HG03571 (cell line): ENCODE measurements at regions not wholly inside any gene's neighbourhood (a gene's known extent, or its start where the extent isn't known, plus 50 kb on each side); places are given as distances from the start of the nearest gene placed in this dataset.
"Not testable (repeated sequence)": the region's sequence is repeated elsewhere in the genome, so short reads cannot be mapped to it uniquely, and the experiment has no call there.

ENCODE experiments used
- ATAC-seq: cut with Tn5 transposase; IDR thresholded peaks from one replicate; pipeline ENCODE4 v1.9.1; 2021; ENCODE audit not compliant: unreplicated experiment

DNA sequence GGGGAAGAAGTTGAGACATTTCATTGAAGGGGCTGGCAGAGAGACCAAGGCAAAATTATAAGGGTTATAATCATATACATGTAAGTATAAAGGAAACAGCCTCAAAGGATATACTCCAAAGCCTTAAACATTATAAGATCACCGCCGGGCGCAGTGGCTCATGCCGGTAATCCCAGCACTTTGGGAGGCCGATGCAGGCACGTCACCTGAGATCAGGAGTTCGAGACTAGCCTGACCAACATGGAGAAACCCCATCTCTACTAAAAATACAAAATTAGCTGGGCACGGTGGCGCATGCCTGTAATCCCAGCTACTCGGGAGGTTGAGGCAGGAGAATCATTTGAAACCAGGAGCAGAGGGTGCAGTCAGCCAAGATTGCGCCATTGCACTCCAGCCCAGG, 1227.0 kb upstream of the NRXN1 start:
- not testable (repeated sequence) for ATAC-seq

DNA sequence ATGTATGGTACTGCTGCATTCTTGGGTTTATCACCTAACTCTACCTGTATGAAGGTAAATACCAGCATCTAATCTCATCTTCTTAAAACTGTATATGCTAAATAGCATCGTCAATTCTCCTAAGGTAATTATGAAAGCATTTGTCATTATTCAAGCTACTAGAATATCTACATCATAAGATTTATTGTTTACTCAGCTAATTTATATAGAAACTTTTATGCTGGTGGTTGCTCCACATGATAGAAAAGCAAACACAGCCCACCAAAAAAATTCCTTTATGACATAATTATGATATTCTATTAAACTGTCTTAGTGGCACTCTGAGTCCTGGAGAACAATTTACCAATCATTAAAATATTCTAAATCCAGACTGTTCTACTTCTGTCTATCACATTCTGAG, 1226.1 kb upstream of the NRXN1 start:
- no peak for ATAC-seq

DNA sequence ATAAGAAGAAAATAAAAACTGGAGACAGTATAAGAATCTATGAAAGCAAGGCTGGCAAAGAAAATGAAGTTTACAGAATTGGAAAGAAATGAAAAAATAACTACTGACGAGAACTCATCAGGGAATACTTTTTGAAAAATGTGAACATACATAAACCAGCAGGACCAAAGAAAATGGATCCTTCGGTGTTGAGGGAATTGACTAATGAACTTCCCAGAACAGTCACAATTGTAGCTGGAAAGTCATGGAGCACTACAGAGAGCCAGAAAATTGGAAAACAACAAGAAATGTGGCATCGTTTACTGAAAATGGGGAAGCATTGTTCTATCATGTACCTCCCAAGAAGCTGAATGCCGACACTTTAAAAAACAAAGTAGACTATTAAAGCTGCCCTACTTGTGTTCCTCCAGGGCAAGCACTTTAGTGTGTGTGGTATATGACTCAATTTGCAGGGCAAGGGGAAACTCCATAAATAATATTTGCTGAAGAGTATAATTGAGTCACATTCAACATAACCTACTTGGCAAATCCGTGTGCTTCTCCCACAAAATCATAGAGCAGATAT, 1221.6 kb upstream of the NRXN1 start:
- no peak for ATAC-seq

DNA sequence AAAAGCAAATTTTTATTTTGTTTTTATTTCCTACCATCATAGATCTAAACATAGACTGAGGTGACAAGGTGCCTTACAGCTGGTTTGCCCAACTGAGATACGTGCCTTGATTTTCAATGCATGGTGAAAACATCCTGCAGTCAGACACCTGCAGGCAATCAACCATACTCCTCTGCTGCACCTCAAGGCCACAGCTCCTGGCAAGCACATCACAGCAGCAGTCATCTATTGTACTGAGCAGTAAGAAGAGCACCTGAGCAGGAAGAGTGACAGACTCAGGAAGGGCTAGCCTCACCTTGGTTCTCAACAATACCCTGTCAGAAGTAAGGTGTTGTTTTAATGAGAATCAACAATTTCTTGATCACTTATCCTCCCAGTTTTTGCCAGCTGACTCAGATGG, 1206.8 kb upstream of the NRXN1 start:
- no peak for ATAC-seq

DNA sequence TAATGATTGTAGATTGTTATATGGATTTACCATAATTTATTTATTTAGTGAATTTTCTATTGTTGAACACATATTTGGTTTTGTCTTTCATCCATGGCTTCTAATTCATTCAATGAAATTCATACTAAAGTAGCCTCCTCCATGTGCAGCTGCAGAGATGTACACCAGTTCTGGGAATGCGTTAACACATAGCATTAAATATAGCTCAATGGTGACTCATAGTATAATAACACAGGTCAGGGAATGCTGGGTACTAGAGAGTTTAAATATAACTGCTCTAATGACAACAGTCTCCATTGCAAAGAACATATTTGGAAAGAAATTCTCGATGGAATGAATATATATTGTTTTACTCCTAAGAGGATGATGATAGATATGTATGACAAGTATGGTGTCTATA, 1190.2 kb upstream of the NRXN1 start:
- ATAC-seq, result no peak

DNA sequence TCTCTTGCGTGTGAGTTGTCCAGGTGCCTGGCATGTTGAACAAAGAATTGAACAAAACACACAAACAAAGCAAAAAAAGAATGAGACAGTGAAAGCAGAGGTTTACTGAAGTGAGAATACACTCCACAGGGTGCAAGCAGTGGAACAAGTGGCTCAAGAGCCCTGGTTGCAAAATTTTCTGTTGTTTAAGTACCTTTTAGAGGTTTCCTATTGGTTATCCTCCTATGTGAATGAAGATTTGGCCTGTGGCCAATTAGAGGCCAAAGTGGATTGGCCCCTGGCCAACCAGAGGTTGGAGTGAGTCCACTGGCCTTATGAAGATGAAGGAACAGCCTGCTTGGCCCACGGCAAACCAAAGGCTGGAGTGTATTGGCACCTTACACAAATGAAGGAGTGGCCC, 1188.5 kb upstream of the NRXN1 start:
- ATAC-seq, result no peak

DNA sequence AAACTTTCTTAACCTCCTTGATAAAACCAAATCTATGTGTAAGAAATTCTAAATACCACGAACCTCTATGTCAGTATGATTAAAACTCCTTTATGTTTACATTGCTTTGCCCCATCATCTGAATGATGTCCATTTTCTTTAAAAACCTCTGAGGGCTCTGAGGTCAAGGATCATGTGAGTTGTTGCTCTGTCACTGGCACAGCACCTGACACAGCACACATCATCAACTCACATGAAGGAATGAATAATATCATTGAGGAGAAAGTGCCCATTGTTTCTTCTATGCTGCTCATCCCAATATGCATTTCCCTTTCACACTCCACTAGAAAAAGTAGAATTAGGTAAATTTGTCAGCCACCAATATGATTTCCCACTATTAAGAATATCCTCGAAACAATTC, 1178.7 kb upstream of the NRXN1 start:
- ATAC-seq, result no peak

DNA sequence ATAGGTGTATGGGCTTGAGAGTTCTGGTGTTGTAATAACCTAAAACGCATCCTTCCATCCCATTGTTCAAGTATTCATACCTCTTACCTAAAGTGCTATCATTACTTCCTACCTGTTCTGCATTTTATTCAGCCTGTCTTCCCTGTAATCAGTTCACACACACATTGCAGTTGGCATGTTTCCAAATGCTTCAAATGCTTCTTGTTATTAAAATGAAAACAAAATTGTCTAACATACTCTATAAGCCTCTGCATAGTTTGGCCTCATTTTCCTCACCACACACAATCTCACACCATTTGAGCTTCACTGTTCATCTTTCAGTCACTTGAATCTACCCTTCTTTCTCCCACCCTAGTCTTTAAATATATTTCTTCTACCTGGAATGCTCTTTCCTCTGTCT, 1178.2 kb upstream of the NRXN1 start:
- ATAC-seq, result no peak

DNA sequence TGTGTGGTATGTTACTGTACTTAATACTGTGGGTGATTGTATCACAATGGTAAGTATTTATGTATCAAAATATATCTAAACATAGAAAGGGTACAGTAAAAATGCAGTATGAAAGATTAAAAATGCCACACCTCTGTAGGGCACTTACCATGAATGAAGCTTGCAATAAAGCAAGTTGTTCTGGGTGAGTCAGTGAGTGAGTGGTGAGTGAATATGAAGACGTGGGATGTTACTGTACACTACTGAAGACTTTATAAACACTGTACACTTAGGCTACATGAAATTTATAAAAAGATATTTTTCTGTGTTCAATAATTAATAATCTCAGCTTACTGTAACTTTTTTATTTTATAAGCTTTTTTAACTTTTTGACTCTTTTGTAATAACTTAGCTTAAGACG, 1162.4 kb upstream of the NRXN1 start:
- ATAC-seq, result no peak

DNA sequence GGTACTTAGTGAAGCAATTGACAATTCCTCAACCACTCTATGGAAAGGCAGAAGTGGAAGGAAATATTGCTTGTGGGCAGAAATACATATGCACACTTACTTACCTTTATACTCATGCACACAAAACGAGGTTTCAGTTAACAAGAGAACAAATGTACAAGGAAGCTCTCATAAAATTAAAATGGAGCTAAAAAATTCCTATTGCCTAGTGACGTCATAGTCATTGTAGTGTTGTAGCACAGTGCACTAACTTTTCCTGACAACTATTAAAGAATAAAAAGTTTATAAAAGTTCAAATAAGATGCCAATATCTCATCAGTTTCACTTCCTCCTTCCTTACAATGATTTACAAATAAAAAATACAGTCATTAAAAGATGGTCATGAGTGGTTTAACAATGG, 1161.9 kb upstream of the NRXN1 start:
- no peak for ATAC-seq

DNA sequence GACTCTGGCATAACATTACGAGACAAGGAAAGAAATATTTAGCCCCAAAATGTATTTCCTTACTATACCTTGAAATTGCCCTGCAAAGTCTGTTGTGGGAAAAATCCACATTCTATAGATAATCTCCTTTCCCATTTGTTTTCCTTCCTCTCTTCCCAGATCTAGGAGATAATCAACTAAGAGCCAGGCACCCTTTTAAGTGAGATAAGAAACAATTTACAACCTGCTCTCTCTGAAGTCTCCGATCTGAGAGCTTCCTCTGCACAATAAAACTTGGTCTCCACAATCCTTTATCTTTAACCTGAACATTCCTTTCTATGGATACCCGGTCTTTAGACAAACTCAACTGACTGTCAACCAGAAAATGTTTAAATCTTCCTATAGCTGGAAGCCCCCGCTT, 1160.7 kb upstream of the NRXN1 start:
- ATAC-seq, result no peak

DNA sequence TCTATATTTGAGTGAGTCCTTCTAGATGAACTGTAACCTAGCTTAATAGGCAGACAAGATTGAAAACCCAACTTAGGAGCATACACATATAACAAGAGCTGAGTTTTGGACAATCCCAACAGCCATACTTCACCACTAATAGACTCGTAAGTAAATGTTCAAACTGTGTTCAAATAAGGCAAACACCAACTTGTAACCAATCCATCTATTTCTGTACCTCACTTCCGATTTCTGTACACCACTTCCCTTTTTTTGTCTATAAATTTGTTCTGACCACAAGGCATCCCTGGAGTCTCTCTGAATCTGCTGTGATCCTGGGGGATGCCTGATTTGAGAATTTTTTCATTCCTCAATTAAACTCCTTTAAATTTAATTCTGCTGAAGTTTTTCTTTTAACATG, 1149.1 kb upstream of the NRXN1 start:
- ATAC-seq, result no peak

DNA sequence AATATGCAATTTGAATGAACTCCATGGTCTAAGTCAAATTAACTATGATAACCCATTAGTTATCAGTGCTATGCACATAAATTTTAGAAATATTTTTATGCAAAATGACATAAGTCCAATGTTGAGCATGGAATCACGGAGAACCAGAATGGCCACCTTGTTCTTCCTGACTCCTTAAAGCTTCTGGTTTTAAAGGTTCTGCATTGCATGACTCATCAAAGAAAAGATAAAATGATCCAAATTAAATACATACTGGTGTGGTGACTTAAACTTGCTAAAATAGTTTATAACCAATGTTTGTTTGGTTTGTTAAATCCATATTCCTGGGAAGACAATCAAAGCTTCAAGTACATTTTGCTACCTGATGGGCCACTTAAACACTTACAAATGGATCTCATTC, 1146.9 kb upstream of the NRXN1 start:
- no peak for ATAC-seq

DNA sequence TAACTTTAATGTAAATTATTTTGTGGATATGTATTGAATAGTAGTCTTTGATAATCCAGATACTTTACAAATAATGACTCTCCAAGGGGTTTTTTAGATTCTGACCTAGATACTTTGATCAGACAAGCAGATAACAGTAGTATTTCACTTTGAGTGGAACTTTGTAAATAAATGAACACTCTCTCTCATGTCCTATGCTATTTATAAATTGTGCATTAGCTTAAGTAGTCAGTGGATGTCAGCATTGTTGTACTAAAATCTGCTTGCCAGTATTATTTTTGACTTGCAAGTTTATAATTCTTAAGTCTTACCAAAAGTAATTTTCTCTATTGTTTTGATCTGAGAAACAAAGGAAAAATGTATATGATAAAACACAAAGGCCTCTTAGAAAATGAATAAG, 1113.1 kb upstream of the NRXN1 start:
- ATAC-seq, result no peak

DNA sequence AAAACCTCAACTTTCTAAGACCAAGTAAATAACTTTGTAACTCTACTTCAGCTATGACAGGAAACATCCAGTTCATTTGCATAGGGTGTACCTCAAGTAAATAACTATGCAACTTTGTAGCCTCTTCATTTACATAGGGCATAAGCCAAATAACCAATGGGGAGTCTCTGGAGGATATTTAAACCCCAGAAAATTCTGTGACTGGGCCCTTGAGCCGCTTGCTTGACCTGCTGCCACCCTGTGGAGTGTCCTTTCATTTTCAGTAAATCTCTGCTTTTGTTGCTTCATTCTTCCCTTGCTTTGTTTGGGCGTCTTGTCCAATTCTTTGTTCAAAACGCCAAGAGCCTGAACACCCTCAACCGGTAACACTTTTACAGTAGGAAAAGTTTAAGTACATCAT, 1112.7 kb upstream of the NRXN1 start:
- ATAC-seq, result no peak

DNA sequence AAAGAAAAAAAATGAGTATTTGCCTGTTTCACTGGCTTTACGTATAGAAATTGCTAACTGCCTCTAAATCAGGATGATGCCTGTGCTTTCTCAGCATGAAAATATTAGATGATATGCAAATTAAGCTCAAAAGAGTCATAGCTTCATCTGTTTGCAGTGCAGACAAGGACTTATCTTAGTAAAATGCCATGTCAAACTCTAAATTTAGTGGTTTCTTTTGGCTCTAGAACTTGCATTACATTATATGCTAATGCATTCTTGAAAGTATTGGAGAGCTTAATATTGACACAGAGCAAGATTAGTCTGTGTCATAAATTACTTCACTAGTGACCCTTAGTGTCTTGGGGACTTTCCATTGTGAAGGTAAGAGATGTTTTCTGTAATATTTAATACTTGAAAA, 1109.1 kb upstream of the NRXN1 start:
- no peak for ATAC-seq

DNA sequence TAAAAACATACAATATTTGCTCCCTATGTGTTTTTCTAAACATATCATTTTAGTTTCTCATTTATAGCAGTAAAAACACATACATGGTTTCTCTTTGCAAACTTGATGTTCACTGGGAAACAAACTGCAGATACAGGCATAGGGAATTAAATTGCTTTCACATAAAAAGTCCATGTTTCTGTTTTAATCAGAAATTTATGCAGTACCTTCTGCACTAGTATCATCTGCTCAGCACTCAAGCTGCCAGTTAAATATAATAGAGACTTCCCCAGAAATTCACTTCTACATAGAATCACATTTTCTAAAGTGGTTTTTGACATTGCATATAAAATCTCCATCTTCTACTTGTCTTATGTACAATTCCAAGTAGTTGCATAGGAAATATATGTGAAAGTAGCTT, 1107.3 kb upstream of the NRXN1 start:
- no peak for ATAC-seq

DNA sequence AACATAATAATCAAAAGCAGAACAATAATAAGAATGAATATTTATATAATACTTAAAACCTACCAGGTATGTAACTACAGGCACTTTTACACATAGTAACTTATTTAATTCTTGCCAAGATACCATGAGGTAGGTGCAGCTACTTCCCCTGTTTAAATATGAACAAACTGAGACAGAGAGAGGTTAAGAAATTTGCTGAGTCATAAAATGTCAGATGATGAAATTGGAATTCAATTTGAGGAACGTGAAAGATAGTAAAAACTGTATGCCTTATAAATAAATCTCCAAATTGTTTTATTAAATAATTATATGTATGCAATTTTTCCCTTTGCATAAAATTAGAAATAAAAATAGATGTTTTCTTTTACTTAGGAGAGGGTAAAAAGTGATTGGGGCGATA, 1103.3 kb upstream of the NRXN1 start:
- ATAC-seq, result no peak

DNA sequence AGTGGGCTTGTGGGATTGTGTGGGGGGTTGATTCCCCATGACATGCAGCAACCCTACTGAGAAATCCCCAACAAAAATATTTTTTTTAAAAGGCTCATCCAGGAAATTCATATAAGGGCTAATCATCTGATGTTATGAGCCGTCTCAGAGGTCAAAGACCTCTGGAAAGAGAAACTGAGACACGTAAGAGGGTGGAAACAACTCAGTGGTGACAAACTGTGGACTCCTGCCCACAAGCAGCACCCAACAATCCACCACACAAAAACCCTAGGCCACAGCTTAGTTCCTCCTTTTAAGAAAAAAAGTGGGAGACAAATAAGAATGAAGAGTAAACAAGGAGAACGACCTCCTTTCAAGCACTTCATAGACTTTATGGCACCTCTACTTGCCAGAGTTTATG, 1096.1 kb upstream of the NRXN1 start:
- no peak for ATAC-seq

DNA sequence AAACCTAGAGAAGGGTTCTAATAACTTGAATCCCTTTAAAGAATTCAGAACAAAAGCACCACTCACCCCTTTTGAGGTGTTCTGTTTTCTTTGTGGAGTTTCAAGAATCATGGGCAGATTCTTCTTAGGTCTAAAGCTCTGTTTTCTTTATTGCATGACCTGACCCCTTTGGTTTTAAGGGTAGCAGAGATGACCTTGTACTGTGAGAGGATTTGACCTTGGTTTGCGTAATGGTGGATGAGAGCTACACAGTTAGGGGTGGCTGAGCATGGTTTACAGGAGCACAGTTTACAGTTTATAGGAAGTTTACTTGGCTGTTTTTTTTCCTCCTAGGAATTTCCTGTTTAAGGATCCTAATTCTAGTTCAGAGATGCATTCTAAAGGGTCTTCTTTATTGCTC, 1095.6 kb upstream of the NRXN1 start:
- no peak for ATAC-seq

DNA sequence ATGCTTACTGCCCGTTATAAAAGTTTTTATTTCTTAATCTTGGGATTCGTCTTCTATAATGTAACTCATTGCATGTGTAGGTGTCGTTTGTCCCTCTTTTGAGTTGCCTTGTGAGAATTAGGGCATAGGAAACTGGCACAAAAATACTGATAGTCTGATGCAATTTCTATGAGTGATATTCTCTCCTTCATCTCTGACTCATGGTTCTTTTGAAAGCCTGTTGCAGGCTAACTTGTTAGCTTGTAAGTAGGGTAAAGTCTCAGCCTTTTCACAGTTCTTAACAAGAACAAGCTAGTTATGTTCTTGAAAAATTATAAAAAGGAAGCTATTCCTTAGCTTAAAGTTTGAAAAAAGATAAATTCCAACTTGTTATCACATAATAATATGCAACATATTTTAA, 1085.4 kb upstream of the NRXN1 start:
- no peak for ATAC-seq

DNA sequence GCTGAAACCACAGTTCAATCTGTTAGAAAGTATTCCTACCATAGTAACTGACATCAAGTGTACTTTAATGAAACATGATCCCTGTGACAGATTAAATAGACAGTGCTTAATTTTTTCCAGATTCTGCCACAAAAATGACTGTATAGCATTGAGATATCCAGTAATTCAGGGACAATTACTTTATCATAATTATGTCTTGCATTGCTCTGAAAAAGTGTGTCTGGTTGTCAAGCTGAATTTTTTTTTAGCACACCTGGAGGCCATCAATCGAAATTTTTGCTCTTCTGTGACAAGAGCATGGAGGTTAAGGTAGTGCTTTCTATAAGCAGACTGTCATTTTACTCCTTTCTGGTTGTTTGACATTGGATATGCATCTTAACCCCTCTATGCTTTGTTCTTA, 1083.8 kb upstream of the NRXN1 start:
- ATAC-seq, result no peak

DNA sequence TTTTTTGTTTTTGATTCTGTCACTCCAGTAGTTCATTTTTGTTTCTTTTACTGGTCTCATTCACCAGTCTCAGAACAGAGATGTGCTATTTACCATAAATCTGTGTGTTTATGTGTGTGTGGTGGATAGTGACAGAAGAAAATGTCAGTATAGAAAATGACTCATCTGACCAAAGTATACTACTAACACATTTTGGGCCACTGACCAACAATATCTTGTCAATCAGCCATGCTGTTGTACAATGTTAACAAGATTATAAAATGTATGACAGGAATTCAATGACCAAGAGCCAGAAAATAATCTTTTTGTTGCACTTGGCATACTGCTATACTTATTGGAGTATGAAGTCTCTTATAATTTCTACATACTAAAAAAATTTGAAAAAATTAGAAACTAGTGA, 1081.4 kb upstream of the NRXN1 start:
- ATAC-seq, result no peak

DNA sequence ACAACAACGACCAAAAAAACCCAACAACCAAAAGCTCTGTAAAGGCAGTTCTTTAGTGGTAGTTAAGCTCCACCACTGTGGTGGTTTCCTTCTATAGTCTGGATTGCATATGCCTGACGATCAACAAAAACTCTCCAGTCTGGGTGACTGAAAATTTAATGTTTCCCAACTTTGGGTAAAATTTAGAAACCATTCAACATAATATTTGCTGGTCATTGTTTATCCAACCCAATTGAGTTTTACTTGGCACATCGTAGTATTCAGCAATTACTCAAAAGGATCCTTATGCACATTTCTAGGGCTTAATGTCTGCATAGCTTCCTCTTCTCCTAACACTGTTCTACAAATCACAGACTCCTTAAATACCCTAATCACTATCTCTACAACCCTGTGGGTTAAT, 1080.2 kb upstream of the NRXN1 start:
- ATAC-seq, result no peak
